A549 (cell line): ENCODE measurements at regions not wholly inside any gene's neighbourhood (a gene's known extent, or its start where the extent isn't known, plus 50 kb on each side); places are given as distances from the start of the nearest gene placed in this dataset.

ENCODE experiments used
- CEBPB ChIP-seq, 2 experiments: fragments of >200 bp in 1 of 2; sonication (Bioruptor Twin) in 1 of 2; formaldehyde crosslinking in 1 of 2; IDR thresholded peaks; 2 replicates each; pipeline ENCODE4 v1.6.1; 2012 to 2016
- CHD4 ChIP-seq: fragments of 200-600 bp; sonication (generic); IDR thresholded peaks from 2 replicates; pipeline ENCODE4 v1.6.1; 2016; ENCODE audit warnings: antibody characterized with exemption, mild to moderate bottlenecking, borderline replicate concordance
- HOXA7 ChIP-seq: fragments of 250-450 bp; sonication (Bioruptor Pico); IDR thresholded peaks from 2 replicates; pipeline ENCODE4 v1.5.0; 2020; ENCODE audit warnings: mild to moderate bottlenecking, moderate library complexity
- POLR2A ChIP-seq: IDR thresholded peaks from 2 replicates; pipeline ENCODE4 v1.6.1; 2012; ENCODE audit warnings: mild to moderate bottlenecking, low read length
- RAD21 ChIP-seq, 2 experiments: fragments of >200 bp in 1 of 2; sonication (Bioruptor Twin) in 1 of 2; formaldehyde crosslinking in 1 of 2; IDR thresholded peaks in 1 of 2; conservative IDR thresholded peaks in 1 of 2; 2 replicates in 1 of 2; 3 replicates in 1 of 2; pipeline ENCODE4 v1.6.1; 2012 to 2018; ENCODE audit warnings: inconsistent platforms in 1 of 2
- RNF2 ChIP-seq: fragments of 200-600 bp; sonication (generic); IDR thresholded peaks from 2 replicates; pipeline ENCODE4 v1.6.1; 2016; ENCODE audit warnings: low read depth, mild to moderate bottlenecking, antibody characterized with exemption, moderate library complexity, borderline replicate concordance
- SMC3 ChIP-seq: fragments of >200 bp; sonication (Bioruptor Twin); formaldehyde crosslinking; IDR thresholded peaks from 3 replicates; pipeline ENCODE4 v1.6.1; 2018; ENCODE audit warnings: inconsistent platforms
- TP53 ChIP-seq: fragments of 250-450 bp; sonication (Bioruptor Pico); IDR thresholded peaks from 2 replicates; pipeline ENCODE4 v1.5.0; 2021; ENCODE audit warnings: mild to moderate bottlenecking, moderate library complexity
- TF ChIP-seq, protein P1 (sequence below): fragments of >200 bp; sonication (Bioruptor Twin); formaldehyde crosslinking; IDR thresholded peaks from 3 replicates; pipeline ENCODE4 v1.5.1; 2016
- TF ChIP-seq, protein P2 (sequence below): IDR thresholded peaks from 2 replicates; pipeline ENCODE4 v1.6.1; 2012
- TF ChIP-seq, protein P3 (sequence below): IDR thresholded peaks from 2 replicates; pipeline ENCODE4 v1.6.1; 2012
- TF ChIP-seq, protein P4 (sequence below): fragments of >200 bp; sonication (Bioruptor Twin); formaldehyde crosslinking; IDR thresholded peaks from 3 replicates; pipeline ENCODE4 v1.6.1; 2016

DNA sequence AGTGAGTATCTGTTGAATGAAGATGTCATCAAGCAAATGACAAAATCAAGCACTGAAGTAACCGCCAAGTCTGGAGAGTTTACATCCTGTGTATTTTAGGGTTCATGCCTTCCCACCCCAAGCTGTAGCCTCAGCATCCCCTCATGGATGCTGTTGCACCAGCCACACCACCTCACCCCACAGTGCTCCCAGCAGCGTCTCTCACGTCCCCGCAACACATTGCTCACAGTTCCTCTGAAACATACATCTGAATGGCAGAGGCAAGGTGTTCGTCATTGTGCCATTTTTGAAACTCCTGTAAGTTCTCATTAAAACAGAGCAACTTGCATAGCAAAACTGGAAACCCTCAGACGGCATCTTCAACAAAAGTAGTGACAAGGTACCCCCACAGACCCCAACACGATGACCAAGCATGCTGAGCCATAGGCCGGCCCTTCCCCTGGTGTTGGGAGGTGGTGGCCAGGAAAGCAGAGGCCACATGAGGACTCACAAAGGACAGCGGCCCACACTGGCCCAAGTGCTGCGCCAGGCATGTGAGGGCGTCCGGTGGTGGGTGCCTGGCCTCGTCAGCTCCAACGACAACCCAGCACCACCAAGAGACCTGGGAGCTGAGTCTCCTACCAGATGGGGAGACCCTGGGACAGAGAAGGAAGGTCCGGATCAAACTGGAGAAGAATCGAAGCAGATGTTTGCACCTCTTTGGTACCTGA, 456.5 kb downstream of the EIPR1 start:
- no peak for TF ChIP-seq RAD21 (conservative IDR thresholded peaks at IDR 0.05 in 1 of 2, IDR thresholded peaks at IDR 0.05 in 1 of 2)
- TF ChIP-seq HOXA7, result no peak
- TF ChIP-seq, protein P1, sequence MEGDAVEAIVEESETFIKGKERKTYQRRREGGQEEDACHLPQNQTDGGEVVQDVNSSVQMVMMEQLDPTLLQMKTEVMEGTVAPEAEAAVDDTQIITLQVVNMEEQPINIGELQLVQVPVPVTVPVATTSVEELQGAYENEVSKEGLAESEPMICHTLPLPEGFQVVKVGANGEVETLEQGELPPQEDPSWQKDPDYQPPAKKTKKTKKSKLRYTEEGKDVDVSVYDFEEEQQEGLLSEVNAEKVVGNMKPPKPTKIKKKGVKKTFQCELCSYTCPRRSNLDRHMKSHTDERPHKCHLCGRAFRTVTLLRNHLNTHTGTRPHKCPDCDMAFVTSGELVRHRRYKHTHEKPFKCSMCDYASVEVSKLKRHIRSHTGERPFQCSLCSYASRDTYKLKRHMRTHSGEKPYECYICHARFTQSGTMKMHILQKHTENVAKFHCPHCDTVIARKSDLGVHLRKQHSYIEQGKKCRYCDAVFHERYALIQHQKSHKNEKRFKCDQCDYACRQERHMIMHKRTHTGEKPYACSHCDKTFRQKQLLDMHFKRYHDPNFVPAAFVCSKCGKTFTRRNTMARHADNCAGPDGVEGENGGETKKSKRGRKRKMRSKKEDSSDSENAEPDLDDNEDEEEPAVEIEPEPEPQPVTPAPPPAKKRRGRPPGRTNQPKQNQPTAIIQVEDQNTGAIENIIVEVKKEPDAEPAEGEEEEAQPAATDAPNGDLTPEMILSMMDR, result no peak
- TF ChIP-seq POLR2A, result no peak
- TF ChIP-seq, protein P2, sequence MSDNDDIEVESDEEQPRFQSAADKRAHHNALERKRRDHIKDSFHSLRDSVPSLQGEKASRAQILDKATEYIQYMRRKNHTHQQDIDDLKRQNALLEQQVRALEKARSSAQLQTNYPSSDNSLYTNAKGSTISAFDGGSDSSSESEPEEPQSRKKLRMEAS, result no peak
- TF ChIP-seq, protein P3, sequence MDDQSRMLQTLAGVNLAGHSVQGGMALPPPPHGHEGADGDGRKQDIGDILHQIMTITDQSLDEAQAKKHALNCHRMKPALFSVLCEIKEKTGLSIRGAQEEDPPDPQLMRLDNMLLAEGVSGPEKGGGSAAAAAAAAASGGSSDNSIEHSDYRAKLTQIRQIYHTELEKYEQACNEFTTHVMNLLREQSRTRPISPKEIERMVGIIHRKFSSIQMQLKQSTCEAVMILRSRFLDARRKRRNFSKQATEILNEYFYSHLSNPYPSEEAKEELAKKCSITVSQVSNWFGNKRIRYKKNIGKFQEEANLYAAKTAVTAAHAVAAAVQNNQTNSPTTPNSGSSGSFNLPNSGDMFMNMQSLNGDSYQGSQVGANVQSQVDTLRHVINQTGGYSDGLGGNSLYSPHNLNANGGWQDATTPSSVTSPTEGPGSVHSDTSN, result no peak
- TF ChIP-seq, protein P4, sequence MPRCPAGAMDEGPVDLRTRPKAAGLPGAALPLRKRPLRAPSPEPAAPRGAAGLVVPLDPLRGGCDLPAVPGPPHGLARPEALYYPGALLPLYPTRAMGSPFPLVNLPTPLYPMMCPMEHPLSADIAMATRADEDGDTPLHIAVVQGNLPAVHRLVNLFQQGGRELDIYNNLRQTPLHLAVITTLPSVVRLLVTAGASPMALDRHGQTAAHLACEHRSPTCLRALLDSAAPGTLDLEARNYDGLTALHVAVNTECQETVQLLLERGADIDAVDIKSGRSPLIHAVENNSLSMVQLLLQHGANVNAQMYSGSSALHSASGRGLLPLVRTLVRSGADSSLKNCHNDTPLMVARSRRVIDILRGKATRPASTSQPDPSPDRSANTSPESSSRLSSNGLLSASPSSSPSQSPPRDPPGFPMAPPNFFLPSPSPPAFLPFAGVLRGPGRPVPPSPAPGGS, result no peak
- no peak for TF ChIP-seq SMC3
- TF ChIP-seq RNF2, result no peak
- no peak for TF ChIP-seq CHD4
- TF ChIP-seq CEBPB (IDR thresholded peaks at IDR 0.05), result no peak
- no peak for TF ChIP-seq TP53 (CRISPR knock-in tag)
